ENCODE measurements at regions not wholly inside any gene's neighbourhood (a gene's known extent, or its start where the extent isn't known, plus 50 kb on each side); places are given as distances from the start of the nearest gene placed in this dataset.
"Not testable (repeated sequence)": the region's sequence is repeated elsewhere in the genome, so short reads cannot be mapped to it uniquely, and the experiment has no call there.

DNA sequence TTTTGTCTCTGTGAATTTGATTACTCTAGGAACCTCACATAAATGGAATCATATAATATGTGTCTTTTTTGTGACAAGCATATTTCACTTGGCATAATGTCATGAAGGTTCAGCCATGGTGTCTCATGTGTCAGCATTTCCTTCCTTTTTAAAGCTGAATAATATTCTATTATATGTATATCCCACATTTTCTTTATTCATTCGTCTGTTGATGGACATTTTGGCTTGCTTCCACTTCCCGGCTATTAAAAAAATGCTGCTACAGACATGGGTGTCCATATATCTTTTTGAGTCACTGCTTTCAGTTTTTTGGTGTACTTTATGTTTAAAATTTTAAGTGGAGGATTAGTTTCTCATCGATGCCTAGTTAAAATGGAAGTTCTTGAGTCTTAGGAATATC is 59.8 kb upstream of the C5orf63 start:
- no peak for DNase-seq

DNA sequence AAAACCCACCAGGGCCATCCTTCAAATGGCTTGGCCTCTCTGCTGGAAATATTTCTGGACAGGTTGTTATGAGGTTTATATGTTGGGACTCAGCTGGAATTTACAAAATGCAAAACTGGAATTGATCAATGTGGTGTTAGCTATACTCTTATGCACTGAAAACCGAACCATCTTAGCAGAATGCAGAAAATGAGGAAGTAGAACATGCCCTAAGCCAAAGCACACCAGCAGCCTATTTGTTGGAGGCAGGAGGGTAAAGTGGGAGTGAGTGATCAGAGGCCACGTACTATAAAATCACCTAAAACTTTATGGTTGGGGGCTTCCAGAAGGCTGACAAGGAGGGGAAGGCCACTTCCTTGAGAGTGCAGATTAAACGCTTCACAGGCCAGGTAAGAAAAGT is 63.6 kb upstream of the C5orf63 start:
- no peak for DNase-seq

DNA sequence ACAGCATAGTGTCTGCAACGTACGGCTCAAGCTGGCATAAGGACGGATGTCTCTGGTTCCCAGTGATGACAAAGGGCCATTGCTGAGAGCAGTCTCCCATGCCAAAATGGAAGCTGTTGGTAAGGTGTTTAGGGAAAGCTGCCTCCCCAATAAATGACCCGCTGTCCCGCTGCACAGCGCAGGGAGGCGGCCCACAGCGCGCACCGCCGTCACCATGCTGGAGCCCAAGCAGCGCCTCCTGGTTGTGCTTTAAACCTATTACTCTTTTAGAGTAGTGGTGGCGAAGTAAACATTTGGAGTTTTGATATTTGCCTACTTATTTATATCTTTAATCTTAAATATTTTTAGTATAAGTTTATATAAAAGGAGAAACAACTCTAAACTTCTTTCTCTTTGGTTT is 70.4 kb upstream of the C5orf63 start:
- no peak for DNase-seq

DNA sequence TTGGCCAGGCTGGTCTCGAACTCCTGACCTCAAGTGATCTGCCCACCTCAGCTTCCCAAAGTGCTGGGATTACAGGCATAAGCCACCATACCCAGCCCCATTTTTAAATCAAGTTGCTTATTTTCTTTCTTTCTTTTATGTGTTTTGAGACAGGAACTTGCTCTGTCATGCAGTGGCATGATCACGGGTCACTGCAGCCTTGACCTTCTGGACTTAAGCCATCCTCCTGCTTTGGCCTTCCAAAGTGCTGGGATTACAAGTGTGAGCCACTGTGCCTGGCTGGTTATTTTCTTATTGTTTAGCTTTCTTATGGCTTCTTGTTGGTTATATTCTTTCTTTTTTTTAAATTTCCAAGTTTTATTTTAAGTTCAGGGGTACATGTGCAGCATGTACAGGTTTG is 79.7 kb upstream of the C5orf63 start:
- no peak for DNase-seq

DNA sequence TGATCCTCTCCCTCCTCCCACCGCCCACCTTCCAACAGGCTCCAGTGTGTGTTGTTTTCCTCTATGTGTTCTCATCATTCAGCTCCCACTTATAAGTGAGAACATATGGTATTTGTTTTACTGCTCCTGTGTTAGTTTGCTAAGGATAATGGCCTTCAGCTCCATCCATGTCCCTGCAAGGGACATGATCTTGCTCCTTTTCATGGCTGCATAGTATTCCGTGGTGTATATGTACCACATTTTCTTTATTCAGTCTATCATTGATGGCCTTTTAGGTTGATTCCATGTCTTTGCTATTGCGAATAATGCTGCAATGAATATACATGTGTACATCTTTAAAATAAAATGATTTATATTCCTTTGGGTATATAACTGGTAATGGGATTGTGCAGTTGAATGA is 80.2 kb upstream of the C5orf63 start:
- no peak for DNase-seq

DNA sequence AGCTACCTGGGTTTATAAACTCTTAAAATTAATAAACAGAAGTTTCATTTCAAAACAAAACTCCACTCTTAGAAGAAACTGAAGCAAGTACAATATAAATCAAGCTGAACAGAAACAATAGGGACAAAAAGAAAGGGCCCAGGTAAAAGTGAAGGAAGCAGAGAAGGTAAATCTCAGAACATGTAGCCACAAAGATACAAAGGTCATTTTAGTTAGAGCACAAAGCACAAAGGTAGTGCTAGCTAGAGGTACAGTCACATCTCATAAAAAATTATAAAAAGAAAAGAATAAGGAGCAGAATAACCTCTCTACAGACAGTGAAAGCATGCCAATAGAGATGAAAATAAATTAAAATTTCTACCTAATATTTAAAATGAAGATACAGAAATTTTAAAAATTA is 90.4 kb upstream of the C5orf63 start:
- no peak for DNase-seq

DNA sequence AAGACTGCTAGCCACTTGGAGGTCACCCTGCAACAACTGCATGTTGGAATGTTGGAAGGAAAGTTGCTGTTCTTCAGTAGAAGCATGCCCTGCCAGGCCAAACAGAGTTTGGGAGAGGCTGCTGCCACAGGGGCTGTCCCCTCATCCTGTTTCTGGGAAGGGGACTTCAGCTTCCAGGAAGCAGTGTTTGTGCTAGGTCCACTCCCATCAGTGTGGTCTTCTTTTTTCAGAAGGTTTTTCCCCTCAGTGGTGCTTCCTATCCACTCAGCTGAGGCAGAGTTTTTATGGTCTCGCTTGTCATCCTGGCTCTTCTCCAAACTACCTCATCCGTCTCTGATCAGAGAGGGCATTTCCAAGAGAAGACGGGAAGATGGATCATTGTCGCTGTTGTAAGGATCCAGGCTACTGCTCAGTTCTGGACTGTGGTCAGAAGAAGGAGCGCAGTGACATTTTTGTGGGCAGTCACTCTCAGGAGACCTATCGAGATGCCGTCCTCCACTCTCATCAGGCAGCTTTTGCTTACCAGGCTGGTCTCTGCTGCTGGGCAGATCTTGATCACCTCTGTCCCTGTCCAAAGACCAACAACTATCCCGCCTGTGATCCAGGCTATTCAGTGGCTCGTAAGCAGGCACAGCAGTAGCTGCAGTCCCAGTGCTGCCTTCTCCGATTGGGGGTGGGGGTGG is 97.8 kb upstream of the C5orf63 start:
- DNase-seq, result no peak

DNA sequence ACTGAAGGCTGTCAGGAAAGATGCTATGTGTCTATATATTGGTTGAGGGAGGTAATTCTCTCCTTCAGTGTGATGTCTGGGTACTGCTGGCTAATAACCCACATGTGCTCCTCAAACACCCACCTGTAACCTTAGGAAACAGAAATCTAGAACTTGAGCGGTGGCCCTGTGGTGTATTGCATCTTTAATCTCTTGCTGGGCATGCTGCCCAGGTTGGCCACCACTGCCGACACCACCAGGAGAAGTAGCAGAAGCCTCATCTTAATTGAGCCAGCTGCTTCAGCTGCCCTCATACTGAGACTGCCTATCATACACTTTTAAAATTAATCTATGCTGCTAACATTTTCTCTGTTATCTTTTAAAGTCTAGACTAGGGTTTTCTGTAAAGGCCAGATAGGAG is 103.5 kb upstream of the C5orf63 start:
- DNase-seq, result no peak

DNA sequence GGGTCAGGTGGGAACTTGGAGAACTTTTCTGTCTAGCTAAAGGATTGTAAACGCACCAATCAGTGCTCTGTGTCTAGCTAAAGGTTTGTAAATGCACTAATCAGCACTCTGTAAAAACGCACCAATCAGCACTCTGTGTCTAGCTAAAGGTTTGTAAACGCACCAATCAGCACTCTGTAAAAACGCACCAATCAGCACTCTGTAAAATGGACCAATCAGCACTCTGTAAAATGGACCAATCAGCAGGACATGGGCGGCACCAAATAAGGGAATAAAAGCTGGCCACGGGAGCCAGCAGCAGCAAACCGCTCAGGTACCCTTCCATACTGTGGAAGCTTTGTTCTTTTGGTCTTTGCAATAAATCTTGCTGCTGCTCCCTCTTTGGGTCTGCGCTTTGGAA is 108.0 kb upstream of the MEGF10 start:
- not testable (repeated sequence) for DNase-seq

DNA sequence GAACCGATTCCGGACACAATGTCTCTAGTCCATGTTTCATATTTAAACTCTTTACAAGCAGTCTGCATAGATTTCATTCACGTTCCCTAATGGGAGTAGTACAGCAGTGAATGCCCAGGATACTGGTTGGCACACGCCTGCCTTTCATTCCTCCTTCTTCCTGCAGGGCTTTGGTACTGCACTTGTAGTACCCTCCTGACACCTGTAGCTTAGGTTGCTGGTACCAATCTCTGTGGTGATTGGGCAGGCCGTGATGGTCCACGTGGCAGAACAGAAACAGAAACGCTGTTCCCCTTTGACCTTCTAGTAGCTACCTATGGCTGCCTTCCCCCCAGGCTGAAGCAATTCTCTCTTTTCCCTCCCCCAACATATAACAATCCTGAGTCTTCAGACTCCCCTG is 107.3 kb upstream of the MEGF10 start:
- no peak for DNase-seq

DNA sequence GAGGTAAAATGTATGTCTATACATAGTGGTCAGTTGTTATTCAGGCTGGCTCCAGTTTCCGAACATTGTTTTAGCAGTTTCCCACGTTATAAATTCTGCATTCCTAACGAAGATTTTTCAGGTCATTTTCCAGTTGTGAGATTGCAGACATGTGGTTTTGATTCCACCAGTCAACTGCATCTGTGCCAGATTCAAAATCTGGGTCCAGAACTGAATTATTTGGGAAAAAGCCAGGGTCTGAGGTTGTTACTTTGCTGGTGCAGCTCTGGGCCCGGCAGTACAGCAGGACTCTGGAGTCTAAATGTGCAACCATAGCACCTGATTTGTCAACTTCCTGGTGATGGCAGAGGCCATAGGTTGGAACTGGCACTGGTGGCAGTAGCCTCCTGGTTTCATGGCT is 105.7 kb upstream of the MEGF10 start:
- DNase-seq, result no peak

DNA sequence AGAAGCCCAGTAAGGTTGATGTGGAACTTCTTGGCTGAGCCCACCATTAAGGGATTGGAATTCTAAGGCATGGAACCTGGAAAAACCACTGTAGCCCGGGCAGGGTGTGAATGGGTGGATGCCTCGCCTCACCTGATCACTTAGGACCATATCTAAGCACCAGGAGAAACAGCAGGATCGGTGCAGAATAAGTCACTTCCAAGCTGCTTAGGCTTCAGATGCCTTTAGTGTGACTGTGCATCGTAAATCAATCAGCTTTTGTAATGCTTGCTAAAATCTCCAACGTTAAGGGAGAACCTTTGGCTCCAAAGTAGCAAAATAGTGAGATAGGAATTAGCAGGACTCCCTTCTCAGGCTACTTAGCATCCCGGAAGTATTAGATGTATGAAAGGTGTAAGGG is 103.9 kb upstream of the MEGF10 start:
- DNase-seq, result no peak

DNA sequence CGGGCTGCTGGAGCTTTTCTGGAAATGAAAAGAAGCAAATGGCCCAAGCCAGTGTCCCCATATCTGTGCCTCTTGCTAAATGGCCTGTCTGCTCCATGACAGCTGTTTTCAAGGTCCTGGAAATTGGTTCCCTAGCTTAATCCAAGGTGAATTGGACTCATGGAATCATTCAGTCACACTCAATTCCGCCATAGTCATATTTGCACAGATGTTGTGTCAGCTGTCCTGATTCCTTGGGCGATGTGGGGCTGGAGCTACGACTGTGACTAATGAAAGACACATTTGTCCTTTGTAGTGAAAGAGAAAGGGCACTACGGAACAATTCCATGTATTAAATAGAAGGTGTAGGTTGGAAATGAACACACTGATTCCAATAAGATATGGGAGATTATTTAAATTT is 102.9 kb upstream of the MEGF10 start:
- no peak for DNase-seq

DNA sequence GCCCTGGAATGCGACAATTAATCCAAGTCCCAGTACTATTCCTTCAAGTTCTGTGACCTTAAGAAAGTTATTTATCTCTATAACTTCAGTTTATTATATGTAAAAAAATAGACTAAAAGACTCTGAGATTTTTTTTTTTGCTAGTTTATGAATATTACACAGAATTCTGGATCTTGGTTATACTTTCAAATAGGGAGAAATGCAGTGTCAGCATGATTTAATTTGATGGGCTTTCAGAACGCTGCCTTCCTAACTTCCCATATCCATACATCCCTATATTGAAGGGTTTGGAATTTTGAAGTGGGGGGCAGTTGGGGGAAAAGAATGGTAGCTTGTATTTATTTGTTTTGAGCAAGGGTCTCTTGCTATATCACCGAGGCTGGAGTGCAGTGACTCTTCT is 98.4 kb upstream of the MEGF10 start:
- no peak for DNase-seq

DNA sequence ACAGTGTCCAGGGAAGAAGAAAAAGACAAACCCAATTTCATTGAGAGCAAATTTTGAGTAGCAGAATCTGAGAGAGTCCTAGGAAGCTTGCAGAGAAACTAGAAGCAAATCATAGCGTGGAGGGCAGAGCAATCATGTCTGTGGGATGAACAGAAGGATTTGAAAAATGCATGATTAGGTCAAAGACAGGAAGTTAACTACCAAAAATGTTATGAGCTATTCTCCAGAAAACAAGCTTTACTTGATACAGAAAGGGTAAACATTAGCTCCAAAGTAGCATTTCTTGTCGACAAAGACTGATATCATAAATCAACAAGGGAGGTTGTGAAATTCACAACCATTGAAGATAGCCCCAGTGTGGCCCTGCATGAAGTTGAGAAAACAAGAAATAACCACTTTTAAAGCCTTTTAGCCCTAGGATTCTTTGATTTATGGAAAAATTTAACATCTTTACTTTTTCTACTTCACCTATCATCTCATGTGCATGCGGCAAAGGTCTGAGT is 97.7 kb upstream of the MEGF10 start:
- DNase-seq, result no peak

DNA sequence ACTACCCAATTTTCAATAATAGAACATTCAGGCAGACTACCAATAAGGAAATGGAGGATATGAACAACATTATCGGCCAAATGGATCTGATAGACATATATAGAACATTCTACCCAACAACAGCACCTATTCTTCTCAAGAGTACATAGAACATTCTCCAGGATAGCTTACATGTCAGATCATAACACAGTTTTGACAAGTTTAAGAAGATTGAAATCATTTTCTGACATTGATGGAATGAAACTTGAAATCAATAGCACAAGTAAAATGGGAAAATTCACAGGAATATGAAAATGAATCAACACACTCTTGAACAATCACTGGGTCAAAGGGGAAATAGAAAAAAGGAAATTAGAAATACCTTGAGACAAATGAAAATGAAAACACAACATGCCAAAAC is 94.6 kb upstream of the MEGF10 start:
- DNase-seq, result no peak

DNA sequence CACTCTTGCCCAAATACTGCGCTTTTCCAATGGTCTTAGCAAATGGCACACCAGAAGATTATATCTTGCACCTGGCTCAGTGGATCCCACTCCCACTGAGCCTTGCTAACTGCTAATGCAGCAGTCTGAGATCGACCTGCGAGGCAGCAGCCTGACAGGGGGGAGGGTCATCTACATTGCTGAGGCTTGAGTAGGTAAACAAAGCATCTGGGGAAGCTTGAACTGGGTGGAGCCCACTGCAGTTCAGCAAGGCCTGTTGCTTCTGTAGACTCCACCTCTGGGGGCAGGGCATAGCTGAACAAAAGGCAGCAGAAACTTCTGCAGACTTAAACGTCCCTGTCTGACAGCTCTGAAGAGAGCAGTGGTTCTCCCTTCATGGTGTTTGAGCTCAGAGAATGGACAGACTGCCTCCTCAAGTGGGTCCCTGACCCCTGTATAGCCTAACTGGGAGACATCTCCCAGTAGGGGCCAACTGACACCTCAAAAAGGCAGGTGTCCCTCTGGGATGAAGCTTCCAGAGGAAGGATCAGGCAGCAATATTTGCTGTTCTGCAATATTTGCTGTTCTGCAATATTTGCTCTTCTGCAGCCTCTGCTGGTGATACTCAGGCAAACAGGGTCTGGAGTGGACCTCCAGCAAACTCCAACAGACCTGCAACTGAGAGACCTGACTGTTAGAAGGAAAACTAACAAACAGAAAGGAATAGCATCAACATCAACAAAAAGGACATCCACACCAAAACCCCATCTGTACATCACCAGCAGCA is 93.0 kb upstream of the MEGF10 start:
- DNase-seq, result not testable (repeated sequence)

DNA sequence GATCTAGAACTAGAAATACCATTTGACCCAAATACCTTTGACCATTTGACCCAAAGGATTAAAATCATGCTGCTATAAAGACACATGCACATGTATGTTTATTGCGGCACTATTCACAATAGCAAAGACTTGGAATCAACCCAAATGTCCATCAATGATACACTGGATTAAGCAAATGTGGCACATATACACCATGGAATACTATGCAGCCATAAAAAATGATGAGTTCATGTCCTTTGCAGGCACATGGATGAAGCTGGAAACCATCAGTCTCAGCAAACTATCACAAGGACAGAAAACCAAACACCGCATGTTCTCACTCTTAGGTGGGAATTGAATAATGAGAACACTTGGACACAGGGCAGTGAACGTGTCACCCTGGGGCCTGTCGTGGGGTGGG is 87.9 kb upstream of the MEGF10 start:
- DNase-seq, result not testable (repeated sequence)

DNA sequence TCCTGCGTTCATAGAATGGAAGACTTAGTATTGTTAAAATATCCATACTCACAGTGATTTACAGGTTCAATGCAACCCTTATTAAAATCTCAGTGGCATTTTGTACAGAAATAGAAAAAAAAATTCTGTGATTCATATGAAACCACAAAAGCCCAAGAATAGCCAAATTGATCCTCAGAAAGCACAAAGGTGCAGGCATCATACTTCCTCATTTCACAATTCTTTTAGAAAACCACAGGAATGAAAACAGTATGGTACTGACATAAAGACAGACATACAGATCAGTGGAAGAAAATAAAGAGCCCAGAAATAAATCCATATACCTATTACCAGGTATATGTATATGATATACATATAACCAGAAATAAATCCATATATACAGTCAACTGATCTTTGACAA is 86.8 kb upstream of the MEGF10 start:
- no peak for DNase-seq

DNA sequence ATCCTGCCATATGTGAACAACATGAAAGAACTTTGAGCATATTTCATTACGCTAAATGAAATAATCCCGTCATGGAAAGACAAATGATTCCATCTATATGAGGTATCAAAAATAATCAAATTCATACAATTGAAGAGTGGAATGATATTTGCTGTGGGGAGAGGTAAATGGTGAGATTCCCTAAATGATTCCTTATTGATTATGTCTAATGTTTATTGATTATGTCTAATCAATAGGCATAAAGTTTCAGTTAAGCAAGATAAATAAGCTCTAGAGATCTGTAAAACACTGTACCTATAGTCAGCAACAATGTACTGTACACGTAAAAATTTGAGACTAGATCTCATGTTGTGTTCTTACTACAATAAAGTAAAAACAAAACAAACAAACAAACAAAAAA is 85.4 kb upstream of the MEGF10 start:
- DNase-seq, result no peak

DNA sequence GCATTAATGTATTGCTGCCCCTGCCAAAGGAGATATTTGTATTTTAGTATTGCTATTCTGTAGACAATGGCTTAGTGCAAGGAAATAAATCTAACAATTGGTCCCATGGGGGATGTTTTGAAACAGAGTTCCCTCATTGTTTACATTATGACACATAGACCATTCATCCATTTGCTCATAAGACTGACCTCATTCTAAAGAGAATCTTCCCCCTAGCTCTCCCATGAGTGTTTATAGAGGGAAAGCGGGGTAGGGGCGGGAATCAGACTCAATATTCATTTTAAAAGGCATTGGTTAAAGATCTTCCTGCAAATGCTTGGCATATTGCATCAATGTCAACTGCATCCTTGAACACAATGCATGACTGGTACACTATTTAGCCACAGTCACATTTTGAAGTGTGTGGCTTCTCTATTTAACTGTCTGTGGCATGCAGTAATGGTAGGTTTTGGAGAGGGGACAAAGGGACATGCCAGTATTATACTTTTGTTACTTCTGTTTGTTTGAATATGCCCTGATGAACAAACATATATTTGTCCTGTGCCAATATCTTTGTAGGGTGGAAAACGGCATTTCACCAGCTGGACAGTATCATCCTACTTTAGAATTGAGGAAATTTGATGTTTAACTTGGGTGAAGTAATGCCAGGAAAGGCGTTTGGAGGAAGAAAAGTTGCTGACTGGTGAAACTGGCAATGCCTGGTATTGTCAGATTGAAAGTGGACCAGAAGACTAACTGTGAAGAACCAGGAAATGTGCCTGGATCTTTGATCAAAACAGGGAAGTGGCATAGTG is 84.1 kb upstream of the MEGF10 start:
- DNase-seq, result no peak

DNA sequence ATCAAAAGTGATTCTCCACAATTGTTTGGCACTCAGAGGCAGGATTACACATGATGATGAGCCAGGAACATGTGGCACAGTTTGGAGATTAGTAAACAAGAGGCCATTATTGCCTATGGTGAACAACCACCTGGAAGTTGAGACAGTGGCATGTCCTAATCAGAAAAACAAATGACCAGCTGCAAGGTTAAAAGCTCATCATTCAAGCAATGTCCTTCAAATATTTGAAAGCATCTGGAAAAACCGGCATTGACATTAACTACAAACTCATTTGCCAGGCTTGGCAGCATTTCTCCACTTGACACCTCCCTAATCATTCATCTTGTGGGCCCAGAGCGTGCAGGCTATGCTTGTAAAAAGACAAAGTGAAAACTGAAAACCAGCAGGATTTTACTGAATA is 80.6 kb upstream of the MEGF10 start:
- DNase-seq, result no peak

DNA sequence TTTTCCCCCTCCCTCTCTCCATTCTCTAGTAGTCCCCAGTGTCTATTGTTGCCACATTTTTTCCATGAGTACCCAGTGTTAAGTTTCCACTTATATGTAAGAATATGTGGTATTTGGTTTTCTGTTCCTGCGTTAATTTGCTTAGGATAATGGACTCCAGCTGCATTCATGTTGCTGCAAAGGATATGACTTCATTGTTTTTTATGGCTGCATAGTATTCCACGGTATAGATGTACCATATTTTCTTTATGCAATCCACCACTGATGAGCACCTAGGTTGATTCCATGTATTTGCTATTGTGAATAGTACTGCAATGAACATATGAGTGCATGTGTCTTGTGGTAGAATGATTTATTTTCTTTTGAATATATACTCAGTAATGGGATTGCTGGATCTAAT is 77.4 kb upstream of the MEGF10 start:
- DNase-seq, result no peak

DNA sequence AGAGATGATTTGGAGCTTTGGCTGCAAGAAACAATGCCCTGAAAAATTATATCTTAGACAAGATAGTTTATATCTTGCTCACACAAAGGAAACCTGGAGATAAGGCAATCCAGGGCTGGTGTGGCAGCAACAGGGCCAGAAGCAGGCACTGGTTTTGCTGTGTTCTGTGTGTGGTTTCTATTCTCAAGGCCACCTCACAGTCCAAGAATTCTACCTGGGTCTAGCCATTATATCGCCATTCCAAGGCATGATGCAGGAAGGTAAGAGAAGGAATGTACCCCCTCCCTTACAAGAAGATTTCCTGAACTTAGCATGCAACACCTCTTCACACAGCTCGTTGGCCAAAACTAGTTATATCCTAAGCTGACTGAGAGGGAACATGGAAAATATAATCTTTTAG is 74.5 kb upstream of the MEGF10 start:
- no peak for DNase-seq

Measured in T-helper 2 cell (primary cell).